Muscle layer of duodenum (tissue), 2 donors: ENCODE measurements at regions not wholly inside any gene's neighbourhood (a gene's known extent, or its start where the extent isn't known, plus 50 kb on each side); places are given as distances from the start of the nearest gene placed in this dataset.

Experiments used
- H3K27ac ChIP-seq: one replicate; pipeline ENCODE4 v1.7.0; 2013; ENCODE audit warnings: mild to moderate bottlenecking, low read length
- H3K27me3 ChIP-seq: one replicate; pipeline ENCODE4 v1.7.0; 2013; ENCODE audit warnings: low read depth, mild to moderate bottlenecking, control low read depth, low read length
- H3K36me3 ChIP-seq, 2 donors: one replicate each; pipeline ENCODE4 v1.7.0; 2013; ENCODE audit warnings: low read length in 2 of 2, control low read depth in 1 of 2, mild to moderate bottlenecking in 1 of 2; ENCODE audit not compliant: insufficient read depth in 2 of 2, control insufficient read depth in 1 of 2
- H3K4me1 ChIP-seq, 2 donors: one replicate each; pipeline ENCODE4 v1.7.0; 2013; ENCODE audit warnings: low read length in 2 of 2, mild to moderate bottlenecking in 2 of 2, control low read depth in 1 of 2, moderate library complexity in 1 of 2; ENCODE audit not compliant: insufficient read depth in 2 of 2, control insufficient read depth in 1 of 2
- H3K4me3 ChIP-seq, 2 donors: one replicate each; pipeline ENCODE4 v1.7.0; 2013; ENCODE audit warnings: low read length in 2 of 2, low read depth in 1 of 2, mild to moderate bottlenecking in 1 of 2
- H3K9me3 ChIP-seq, 2 donors: one replicate each; pipeline ENCODE4 v1.7.0; 2013; ENCODE audit warnings: low read length in 2 of 2, control low read depth in 1 of 2, mild to moderate bottlenecking in 1 of 2; ENCODE audit not compliant: control insufficient read depth in 1 of 2
- donor health status: healthy.

DNA sequence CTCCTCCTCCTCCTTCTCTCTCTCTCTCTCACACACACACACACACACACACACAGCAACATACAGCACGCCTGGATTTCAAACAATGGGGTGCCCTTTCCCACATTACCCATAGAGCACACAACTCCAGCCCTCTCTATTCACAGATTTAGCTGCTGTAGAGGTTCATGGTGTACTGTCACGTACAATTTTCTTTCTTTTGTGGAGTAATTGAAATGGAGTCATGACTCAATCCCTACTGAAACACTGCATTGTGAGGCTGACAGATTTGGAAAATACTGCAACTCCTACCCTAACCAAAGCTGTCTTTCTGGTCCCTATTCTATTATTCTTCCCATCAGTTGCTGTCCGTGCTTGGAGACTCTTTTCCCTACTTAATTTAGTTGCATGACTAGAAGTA lies 166.9 kb downstream of the EDN1 start:
- Histone ChIP-seq H3K36me3 (no peaks in the 10 kb centered on the region), H3K4me3 (no peak overlapping the region), H3K4me1 (no peaks in the 10 kb centered on the region), H3K27ac (no peak overlapping the region), H3K9me3 (no peaks in the 10 kb centered on the region), H3K27me3 (no peaks in the 10 kb centered on the region)

DNA sequence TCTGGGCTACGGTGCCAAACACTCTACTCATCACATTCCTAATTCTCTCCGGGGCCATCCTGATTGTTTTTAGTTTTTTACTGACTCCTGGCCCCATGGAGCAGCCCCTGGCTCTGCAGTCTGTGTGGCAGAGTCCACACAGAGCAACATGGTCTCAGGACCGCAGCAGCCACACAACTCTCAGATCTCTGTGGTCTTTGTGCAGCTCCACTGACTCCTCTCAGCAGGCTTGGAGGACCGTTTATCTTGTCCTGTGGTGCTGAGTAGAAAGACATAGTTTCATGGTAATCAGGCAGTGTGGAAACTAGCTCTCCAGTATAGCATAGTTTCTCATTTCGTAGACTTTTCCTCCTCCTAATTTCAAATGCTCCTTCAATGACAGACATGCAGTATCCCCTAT lies 168.4 kb downstream of the EDN1 start:
- no peaks in the 10 kb centered on the region for H3K4me1 ChIP-seq
- H3K9me3 ChIP-seq, result no peaks in the 10 kb centered on the region
- H3K27me3 ChIP-seq, result no peaks in the 10 kb centered on the region
- no peak overlapping the region for H3K4me3 ChIP-seq
- no peak overlapping the region for H3K27ac ChIP-seq
- H3K36me3 ChIP-seq, result no peaks in the 10 kb centered on the region

DNA sequence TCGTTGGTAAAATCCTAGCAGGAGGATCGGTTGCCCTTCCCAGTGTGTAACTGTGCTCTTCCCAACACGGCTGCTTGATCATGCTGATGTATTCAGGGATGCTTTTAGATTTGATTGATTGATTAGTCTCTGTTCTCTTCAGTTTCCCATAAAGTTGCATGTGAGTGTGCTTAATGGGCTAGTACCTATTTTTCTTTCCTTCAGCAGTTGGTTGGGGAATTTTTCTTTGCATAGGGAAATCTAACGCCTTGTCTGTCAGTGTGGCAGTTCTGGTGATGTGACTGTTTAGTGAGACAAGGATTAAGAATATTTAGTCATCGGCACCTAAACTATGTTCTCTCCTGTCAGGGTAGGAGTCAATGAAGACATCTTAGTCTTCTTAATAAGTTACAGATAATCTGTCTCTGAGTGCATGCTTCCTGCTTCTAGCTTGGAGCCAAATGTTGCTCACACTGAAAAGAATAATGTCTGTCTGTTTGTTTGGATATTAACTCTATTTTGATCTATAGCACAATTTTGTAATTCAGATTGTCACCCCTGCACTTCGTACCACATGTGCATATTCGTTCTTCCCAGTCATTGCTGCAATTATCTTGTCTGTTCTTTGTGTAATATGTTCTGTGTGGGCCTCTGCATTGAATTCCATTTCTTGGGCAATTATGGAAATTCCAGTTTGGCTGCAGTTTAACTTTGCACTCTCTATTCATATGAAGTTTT lies 169.9 kb downstream of the EDN1 start:
- Histone ChIP-seq H3K36me3 (no peaks in the 10 kb centered on the region), H3K4me1 (no peaks in the 10 kb centered on the region), H3K27ac (no peak overlapping the region), H3K4me3 (no peak overlapping the region), H3K9me3 (no peaks in the 10 kb centered on the region), H3K27me3 (no peaks in the 10 kb centered on the region)

DNA sequence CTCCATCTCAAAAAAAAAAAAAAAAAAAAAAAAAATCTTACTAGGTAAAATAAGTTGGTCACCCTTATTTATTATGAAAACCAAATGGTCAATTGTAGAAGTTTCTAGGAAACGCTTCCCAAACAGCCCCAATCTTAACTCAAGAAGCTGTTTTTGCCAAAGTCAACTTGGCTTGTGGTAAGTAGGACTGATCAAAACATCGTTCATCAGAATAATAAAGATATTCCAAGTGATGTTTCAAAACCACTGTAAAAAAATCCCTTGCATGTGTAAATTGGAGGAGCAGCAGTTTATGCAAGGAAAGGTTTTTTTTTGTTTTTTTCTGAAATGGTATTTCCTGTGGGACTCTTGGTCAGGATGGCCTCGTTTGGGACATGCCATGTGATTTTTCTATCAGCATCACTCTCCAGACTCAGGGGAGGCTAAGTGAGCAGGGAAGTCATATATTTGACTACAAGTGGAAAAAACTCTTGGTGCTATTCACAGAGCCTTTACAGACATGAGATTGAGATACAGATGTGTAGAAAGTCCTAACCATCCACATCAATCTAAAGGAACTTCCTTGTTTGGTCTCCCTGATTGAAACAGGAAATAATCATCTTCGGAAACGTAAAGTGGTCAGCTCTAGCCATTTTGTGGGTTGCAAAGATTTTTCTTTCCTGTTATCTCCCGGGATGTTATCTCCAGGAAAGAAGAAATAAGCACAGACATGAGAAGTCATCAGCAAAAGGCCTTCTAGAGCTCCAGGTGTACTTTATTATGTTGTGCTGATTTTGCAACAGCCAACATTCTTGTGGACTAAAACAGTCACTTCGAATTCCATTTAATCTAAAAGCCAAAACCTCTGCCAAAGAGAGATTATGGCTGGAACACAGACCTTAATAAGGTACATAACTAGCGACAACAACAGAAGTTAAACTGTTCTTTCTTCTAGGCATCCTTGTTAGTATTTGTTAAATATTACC lies 177.8 kb downstream of the EDN1 start:
- Histone ChIP-seq H3K27me3 (no peaks in the 10 kb centered on the region), H3K4me3 (no peak overlapping the region), H3K4me1 (no peaks in the 10 kb centered on the region), H3K27ac (no peak overlapping the region), H3K9me3 (no peaks in the 10 kb centered on the region), H3K36me3 (no peaks in the 10 kb centered on the region)

DNA sequence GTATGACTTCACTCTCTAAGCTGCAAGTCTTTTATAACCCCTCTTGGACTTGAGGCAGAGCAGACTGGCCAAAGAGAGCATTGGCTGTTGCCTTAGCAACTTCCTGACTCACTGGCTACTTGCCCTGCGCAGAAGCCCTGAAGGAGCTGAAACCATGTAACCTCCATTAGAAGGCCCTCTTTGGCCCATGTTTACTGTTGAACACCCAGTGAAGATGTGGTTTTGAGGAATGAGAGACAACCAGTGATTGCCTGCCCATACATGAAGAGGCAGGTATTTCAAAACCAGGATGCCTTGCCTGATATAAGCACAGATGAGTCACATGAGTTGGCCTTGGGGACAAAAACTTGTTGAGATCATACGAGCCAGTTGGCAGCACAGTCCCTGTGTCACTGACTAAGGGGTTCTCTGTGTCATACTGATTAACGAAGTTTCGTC lies 182.5 kb downstream of the EDN1 start:
- Histone ChIP-seq H3K27ac (no peak overlapping the region), H3K36me3 (no peaks in the 10 kb centered on the region), H3K4me1 (peaks cover 0 to 7% of the 10 kb centered on the region in 2 donors), H3K27me3 (no peaks in the 10 kb centered on the region), H3K4me3 (no peak overlapping the region), H3K9me3 (no peaks in the 10 kb centered on the region)

DNA sequence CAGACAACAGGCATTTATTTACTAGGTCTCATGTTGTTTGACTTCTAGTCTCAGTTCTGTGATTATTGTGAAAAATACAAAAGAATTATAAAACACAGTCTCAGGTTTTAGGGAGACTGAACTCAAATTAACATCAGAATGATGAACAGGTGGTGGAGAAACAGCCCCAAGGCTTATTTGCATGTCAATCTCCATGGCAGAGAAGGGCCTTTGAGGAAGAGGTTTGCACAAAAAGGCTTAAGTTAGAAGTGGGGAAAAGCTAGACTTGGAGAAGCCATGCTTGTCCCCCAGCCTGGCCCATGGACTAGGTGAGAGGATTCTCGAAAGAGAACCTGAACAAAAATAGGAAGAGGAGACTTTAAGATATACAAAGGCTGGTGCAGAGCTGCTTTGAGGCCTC lies 183.3 kb downstream of the EDN1 start:
- Histone ChIP-seq H3K4me1 (peaks cover 0 to 7% of the 10 kb centered on the region in 2 donors), H3K27ac (no peak overlapping the region), H3K36me3 (no peaks in the 10 kb centered on the region), H3K4me3 (no peak overlapping the region), H3K27me3 (no peaks in the 10 kb centered on the region), H3K9me3 (no peaks in the 10 kb centered on the region)

DNA sequence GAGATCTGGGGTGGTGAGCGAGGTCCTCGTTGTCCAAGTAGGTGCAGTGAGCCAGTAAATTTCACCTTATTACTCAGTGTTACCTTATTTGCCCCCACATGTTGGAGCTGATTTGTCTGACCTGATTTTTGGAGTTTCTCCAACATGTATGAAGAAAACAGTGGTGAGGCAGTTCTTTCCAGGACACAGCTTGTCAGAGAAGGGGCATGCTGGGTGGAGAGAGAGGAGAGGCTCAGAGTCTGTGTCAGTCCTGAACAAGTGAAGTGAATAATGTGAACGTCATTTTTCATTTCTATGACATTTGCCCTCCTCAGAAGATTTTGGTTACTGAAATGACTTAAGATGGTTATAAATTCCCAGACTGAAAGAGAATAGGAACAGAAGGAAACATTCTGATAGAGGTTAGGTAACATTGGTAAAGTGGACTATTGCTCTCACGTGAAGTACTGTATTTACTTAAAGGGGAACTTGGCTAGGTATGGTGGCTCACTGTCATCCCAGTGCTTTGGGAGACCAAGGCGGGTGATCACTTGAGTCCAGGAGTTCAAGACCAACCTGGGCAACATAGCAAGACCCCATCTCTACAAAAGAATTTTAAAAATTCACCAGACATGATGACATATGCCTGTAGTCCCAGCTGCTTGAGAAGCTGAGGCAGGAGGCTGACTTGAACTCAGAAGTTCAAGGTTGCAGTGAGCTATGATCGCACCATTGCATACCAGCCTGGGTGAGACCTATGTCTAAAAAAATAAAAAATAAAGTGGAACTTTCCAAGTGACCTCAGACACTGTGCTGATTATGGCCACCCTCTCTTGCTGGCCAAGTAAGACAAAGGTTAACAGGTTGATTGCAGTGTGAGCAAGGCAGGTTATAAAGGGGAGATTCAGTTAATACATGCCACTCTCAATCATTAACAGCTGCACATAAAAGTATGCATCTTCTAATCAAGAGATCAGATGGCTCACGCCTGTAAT lies 184.3 kb downstream of the EDN1 start:
- H3K4me1 ChIP-seq, result peaks cover 0 to 7% of the 10 kb centered on the region in 2 donors
- H3K4me3 ChIP-seq, result no peak overlapping the region
- H3K27ac ChIP-seq, result no peak overlapping the region
- H3K27me3 ChIP-seq, result no peaks in the 10 kb centered on the region
- no peaks in the 10 kb centered on the region for H3K9me3 ChIP-seq
- H3K36me3 ChIP-seq, result no peaks in the 10 kb centered on the region

DNA sequence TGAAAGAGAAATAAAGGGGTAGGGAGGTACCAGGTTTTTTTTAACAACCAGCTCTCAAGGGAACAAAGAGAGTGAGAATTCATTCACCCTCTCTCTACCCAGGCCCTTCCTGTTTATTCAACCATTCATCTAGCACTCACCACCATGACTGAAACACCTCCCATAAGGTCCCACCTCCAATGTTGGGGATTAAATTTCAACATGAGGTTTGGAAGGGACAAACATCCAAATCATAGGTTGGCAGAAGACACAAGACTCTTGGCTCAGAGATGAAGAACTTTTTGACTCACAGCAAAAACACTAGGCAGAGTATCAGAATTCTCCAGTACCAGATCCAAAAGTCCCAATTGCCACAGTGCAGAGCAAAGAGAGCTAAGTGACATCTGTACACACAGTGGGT lies 186.3 kb downstream of the EDN1 start:
- Histone ChIP-seq H3K36me3 (no peaks in the 10 kb centered on the region), H3K4me1 (peaks cover 0 to 7% of the 10 kb centered on the region in 2 donors), H3K4me3 (no peak overlapping the region), H3K27ac (no peak overlapping the region), H3K9me3 (no peaks in the 10 kb centered on the region), H3K27me3 (no peaks in the 10 kb centered on the region)

DNA sequence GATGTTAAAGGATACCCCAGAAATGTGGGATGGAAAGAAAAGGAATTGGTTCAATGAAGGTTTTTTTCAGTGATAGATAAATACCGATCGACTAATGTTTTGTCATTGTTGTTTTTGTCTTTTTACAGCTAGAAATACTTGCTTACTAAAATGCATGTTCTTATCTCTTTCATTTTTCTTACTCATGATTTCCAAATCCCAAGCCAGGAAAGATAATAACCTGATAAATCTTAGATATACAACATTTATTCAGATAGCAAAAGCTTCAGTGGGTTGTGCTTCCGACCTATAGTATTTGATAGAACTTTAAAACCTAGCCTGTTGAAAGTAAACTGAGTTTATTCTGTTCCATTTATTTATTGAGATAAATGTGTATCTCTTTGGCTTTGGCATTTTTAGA lies 187.5 kb downstream of the EDN1 start:
- Histone ChIP-seq H3K9me3 (no peaks in the 10 kb centered on the region), H3K4me3 (no peak overlapping the region), H3K4me1 (peaks cover 0 to 7% of the 10 kb centered on the region in 2 donors), H3K27me3 (no peaks in the 10 kb centered on the region), H3K36me3 (no peaks in the 10 kb centered on the region), H3K27ac (no peak overlapping the region)

DNA sequence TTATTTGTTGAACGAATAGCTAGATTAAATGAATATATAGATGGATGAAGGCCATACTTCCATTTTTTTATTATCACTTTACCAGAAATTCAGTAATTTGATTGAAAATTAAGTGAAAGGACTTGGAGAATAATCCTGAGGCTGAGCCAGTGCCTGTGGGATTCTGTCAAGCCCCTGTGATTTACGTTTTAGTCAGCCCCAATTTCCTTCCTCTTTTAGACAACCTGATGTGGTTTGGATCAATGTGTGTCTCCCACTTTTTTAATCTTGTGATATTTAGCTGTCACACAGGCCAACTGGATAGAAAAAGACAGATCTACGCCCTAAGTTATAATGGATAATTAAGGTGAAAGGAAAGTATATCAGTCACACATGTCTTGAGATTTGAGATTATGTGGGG lies 188.8 kb downstream of the EDN1 start:
- Histone ChIP-seq H3K27ac (no peak overlapping the region), H3K4me3 (no peak overlapping the region), H3K27me3 (no peaks in the 10 kb centered on the region), H3K9me3 (no peaks in the 10 kb centered on the region), H3K36me3 (no peaks in the 10 kb centered on the region), H3K4me1 (peaks cover 0 to 3% of the 10 kb centered on the region in 2 donors)

DNA sequence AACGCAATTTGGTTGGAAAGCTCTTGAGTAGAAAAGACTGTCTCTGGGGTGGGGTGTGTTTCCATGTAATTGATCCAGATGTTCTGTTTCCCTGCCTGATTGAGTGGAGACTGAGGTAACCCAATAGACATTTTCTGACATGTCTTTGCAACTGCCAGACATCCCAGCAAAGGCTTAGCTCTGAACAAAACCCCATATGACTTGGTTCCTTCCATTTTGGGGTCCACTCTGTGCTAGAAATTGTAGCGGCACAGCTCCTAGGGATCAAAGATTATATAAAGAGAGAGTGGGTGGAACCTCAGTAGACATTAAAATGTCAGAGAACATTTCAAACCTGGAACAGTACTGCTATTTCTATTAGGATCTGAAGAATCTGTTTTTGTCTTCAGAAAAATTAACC lies 189.3 kb downstream of the EDN1 start:
- Histone ChIP-seq H3K4me1 (no peaks in the 10 kb centered on the region), H3K27ac (no peak overlapping the region), H3K36me3 (no peaks in the 10 kb centered on the region), H3K27me3 (no peaks in the 10 kb centered on the region), H3K9me3 (no peaks in the 10 kb centered on the region), H3K4me3 (no peak overlapping the region)
